Fibroblast of mammary gland (primary cell): ENCODE measurements at regions not wholly inside any gene's neighbourhood (a gene's known extent, or its start where the extent isn't known, plus 50 kb on each side); places are given as distances from the start of the nearest gene placed in this dataset.
"Not testable (repeated sequence)": the region's sequence is repeated elsewhere in the genome, so short reads cannot be mapped to it uniquely, and the experiment has no call there.

Experiments
- DNase-seq: peaks from one replicate; pipeline ENCODE4 v3.0.0-alpha.2; 2010; ENCODE audit warnings: low read depth
- H3K4me3 ChIP-seq: 2 replicates; pipeline ENCODE4 v1.5.1; 2011; ENCODE audit warnings: low read depth, mild to moderate bottlenecking, low read length, moderate library complexity; ENCODE audit not compliant: control insufficient read depth
- TF ChIP-seq, protein P1 (sequence below): conservative IDR thresholded peaks from 2 replicates; pipeline ENCODE4 v1.5.1; 2011; ENCODE audit warnings: low read depth, low read length, inconsistent platforms; ENCODE audit not compliant: control insufficient read depth, insufficient read depth

DNA sequence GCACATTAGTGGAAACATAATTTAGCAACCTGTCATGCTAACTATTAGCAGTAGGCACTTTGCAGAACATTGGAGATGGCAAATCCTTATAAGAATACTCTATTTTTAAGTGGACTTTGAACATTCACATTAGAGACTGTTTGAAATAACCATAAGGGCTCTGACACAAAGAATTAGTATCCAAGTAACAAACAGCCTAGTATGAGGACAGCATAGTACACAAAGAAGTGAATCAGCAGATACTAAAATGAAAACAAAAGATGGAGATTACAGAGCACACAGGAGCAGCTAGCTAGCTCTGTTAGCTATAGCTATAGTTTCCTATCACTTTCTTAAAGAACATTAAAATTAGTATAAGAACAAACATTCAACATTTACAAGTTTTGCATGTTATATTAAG lies 256.3 kb upstream of the SPOPL start:
- no peak for DNase-seq
- TF ChIP-seq, protein P1, sequence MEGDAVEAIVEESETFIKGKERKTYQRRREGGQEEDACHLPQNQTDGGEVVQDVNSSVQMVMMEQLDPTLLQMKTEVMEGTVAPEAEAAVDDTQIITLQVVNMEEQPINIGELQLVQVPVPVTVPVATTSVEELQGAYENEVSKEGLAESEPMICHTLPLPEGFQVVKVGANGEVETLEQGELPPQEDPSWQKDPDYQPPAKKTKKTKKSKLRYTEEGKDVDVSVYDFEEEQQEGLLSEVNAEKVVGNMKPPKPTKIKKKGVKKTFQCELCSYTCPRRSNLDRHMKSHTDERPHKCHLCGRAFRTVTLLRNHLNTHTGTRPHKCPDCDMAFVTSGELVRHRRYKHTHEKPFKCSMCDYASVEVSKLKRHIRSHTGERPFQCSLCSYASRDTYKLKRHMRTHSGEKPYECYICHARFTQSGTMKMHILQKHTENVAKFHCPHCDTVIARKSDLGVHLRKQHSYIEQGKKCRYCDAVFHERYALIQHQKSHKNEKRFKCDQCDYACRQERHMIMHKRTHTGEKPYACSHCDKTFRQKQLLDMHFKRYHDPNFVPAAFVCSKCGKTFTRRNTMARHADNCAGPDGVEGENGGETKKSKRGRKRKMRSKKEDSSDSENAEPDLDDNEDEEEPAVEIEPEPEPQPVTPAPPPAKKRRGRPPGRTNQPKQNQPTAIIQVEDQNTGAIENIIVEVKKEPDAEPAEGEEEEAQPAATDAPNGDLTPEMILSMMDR: no peak
- no peak overlapping the region for H3K4me3 ChIP-seq

- no peak overlapping the region for H3K4me3 ChIP-seq
- DNase-seq: no peak
- TF ChIP-seq, protein P1: no peak
Measured at GRCh38 chr2:138247302-138247701, 254.3 kb upstream of the SPOPL start.

- TF ChIP-seq, protein P1: no peak
- no peak for DNase-seq
Measured at GRCh38 chr2:138249207-138249606, 252.4 kb upstream of the SPOPL start.

GRCh38 chr2:138250843-138251320 lies 250.7 kb upstream of the SPOPL start:
- not testable (repeated sequence) for DNase-seq, H3K4me3 ChIP-seq

More at GRCh38 chr2:138249207-138249606, 252.4 kb upstream of the SPOPL start:
- no peak overlapping the region for H3K4me3 ChIP-seq

- no peak overlapping the region for H3K4me3 ChIP-seq
- DNase-seq: no peak
- TF ChIP-seq, protein P1: no peak
Measured at GRCh38 chr2:138252587-138252986, 249.0 kb upstream of the SPOPL start.

DNA sequence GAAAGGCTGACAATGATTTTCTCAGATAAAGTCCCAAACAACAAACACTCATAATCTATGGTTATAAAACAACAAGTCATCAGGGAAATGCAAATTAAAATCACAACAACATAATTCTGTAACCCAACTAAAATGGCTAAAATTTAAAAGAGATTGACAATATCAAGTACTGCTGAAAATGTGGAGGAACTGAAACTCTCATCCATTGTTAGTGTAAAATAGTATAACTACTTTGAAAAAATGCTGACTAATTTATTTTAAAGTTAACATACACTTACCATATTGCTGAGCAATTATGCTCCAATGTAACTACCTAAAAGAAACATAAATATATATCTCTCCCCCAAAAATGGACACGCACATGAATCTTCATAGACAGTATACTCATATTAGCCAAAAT lies 245.9 kb upstream of the SPOPL start:
- TF ChIP-seq, protein P1: no peak
- no peak overlapping the region for H3K4me3 ChIP-seq
- no peak for DNase-seq

- DNase-seq: peak; percentile 79
- TF ChIP-seq, protein P1: no peak
- H3K4me3 ChIP-seq: no peak overlapping the region
Measured at GRCh38 chr2:138267161-138267901, 234.2 kb upstream of the SPOPL start.
